Caco-2 (cell line): ENCODE measurements at regions not wholly inside any gene's neighbourhood (a gene's known extent, or its start where the extent isn't known, plus 50 kb on each side); places are given as distances from the start of the nearest gene placed in this dataset.

ENCODE experiments used
- BruUV-seq: library from RNA; stranded (reverse); fragments of 400-500 nt; replicated peaks from 2 replicates; lab custom pipeline; 2021; lab: Mats Ljungman, UMichigan
- CTCF ChIA-PET: fragments of 300-600 bp; sonication (Branson Sonifier 250); formaldehyde crosslinking; loops from one replicate; lab custom pipeline; 2022; ENCODE audit warnings: antibody characterized with exemption; lab: Charles Lee
- POLR2A ChIA-PET: fragments of 300-600 bp; sonication (Branson Sonifier 250); formaldehyde crosslinking; loops from one replicate; lab custom pipeline; 2022; ENCODE audit warnings: antibody characterized with exemption; lab: Charles Lee
- DNase-seq, 2 experiments: peaks; one replicate each; pipeline versions ENCODE4 v3.0.0 to v3.0.0-alpha.2; 2020 to 2022
- H3K27me3 ChIP-seq: replicated peaks from 2 replicates; pipeline ENCODE4 v1.6.0; 2011; ENCODE audit warnings: low read length; ENCODE audit not compliant: control insufficient read depth, insufficient read depth
- H3K36me3 ChIP-seq: 2 replicates; pipeline ENCODE4 v1.5.1; 2011; ENCODE audit warnings: low read length; ENCODE audit not compliant: control insufficient read depth, insufficient read depth
- H3K4me1 ChIP-seq: fragments of 250-450 bp; sonication (Bioruptor Pico); 2 replicates; pipeline ENCODE4 v1.5.1; 2020; ENCODE audit warnings: mild to moderate bottlenecking
- H3K4me3 ChIP-seq: 2 replicates; pipeline ENCODE4 v1.5.1; 2011; ENCODE audit warnings: low read depth, mild to moderate bottlenecking, control low read depth, low read length
- H3K9me3 ChIP-seq: fragments of 250-450 bp; sonication (Bioruptor Pico); 2 replicates; pipeline ENCODE4 v1.5.1; 2020; ENCODE audit warnings: mild to moderate bottlenecking, moderate library complexity
- H3K27ac Mint-ChIP-seq: one replicate; pipeline ENCODE4 v1.8.0; 2022; ENCODE audit warnings: mixed read lengths; ENCODE audit not compliant: unreplicated experiment
- H3K27me3 Mint-ChIP-seq: one replicate; pipeline ENCODE4 v1.8.0; 2022; ENCODE audit warnings: mixed read lengths; ENCODE audit not compliant: insufficient read depth, unreplicated experiment
- H3K36me3 Mint-ChIP-seq: one replicate; pipeline ENCODE4 v1.8.0; 2022; ENCODE audit warnings: mild to moderate bottlenecking, mixed read lengths; ENCODE audit not compliant: insufficient read depth, unreplicated experiment
- H3K4me1 Mint-ChIP-seq: one replicate; pipeline ENCODE4 v1.8.0; 2022; ENCODE audit warnings: low read depth, mixed read lengths; ENCODE audit not compliant: unreplicated experiment
- H3K4me3 Mint-ChIP-seq: one replicate; pipeline ENCODE4 v1.8.0; 2022; ENCODE audit warnings: mild to moderate bottlenecking, moderate library complexity, mixed read lengths; ENCODE audit not compliant: unreplicated experiment
- H3K9me3 Mint-ChIP-seq: one replicate; pipeline ENCODE4 v1.8.0; 2022; ENCODE audit warnings: mixed read lengths; ENCODE audit not compliant: unreplicated experiment
- CTCF ChIP-seq, 2 experiments: fragments of 200-600 bp in 1 of 2; IDR thresholded peaks; 1 replicate in 1 of 2; 2 replicates in 1 of 2; pipeline versions ENCODE4 v1.5.1 to v1.8.0; 2011 to 2022; ENCODE audit warnings: antibody characterized with exemption in 1 of 2, control low read depth in 1 of 2, inconsistent platforms in 1 of 2, low read depth in 1 of 2, low read length in 1 of 2, mild to moderate bottlenecking in 1 of 2, moderate library complexity in 1 of 2; ENCODE audit not compliant: insufficient read depth in 1 of 2, severe bottlenecking in 1 of 2, unreplicated experiment in 1 of 2
- intact Hi-C: fragments of 100-400 bp; cut with micrococcal nuclease; formaldehyde crosslinking; loops from one replicate; pipeline ENCODE4 v1.10.0; 2022; ENCODE audit not compliant: unreplicated experiment

GRCh38 chr16:6929868-6930267 is 402.8 kb upstream of the RBFOX1 start:
- no peak for TF ChIP-seq CTCF (IDR thresholded peaks at IDR 0.05; ENCODE audit: insufficient read depth in 1 of 2, low read depth in 1 of 2, low read length in 1 of 2, severe bottlenecking in 1 of 2, unreplicated experiment in 1 of 2)
- no peak for DNase-seq
- H3K9me3 ChIP-seq: no peaks in the 10 kb centered on the region
- Mint-ChIP-seq H3K9me3 (peaks cover 9% of the 10 kb centered on the region), H3K4me3 (no peak overlapping the region), H3K36me3 (no peaks in the 10 kb centered on the region), H3K4me1 (no peaks in the 10 kb centered on the region), H3K27ac (no peak overlapping the region), H3K27me3 (no peaks in the 10 kb centered on the region)
- intact Hi-C loops: no loop called here
- no peak overlapping the region for H3K4me3 ChIP-seq
- no peaks in the 10 kb centered on the region for H3K27me3 ChIP-seq
- ChIA-PET POLR2A (no interaction called here), CTCF (no interaction called here)
- H3K36me3 ChIP-seq: no peaks in the 10 kb centered on the region
- BruUV-seq: no TSS peak
- no peaks in the 10 kb centered on the region for H3K4me1 ChIP-seq

GRCh38 chr16:6926762-6927161 is 405.9 kb upstream of the RBFOX1 start:
- no peak overlapping the region for H3K4me3 ChIP-seq

GRCh38 chr16:6926341-6926740 is 406.3 kb upstream of the RBFOX1 start:
- Histone ChIP-seq H3K9me3 (no peaks in the 10 kb centered on the region), H3K27me3 (no peaks in the 10 kb centered on the region), H3K36me3 (no peaks in the 10 kb centered on the region), H3K4me3 (no peak overlapping the region), H3K4me1 (no peaks in the 10 kb centered on the region)
- no peak for TF ChIP-seq CTCF (IDR thresholded peaks at IDR 0.05; ENCODE audit: insufficient read depth in 1 of 2, low read depth in 1 of 2, low read length in 1 of 2, severe bottlenecking in 1 of 2, unreplicated experiment in 1 of 2)
- ChIA-PET POLR2A (no interaction called here), CTCF (no interaction called here)
- Mint-ChIP-seq H3K4me1 (no peaks in the 10 kb centered on the region), H3K4me3 (no peak overlapping the region), H3K27ac (no peak overlapping the region), H3K27me3 (peaks cover 4% of the 10 kb centered on the region), H3K9me3 (peaks cover 15% of the 10 kb centered on the region), H3K36me3 (no peaks in the 10 kb centered on the region)
- intact Hi-C loops: no loop called here
- BruUV-seq: no TSS peak
- DNase-seq: no peak

More at GRCh38 chr16:6926762-6927161, 405.9 kb upstream of the RBFOX1 start:
- Mint-ChIP-seq H3K4me1 (no peaks in the 10 kb centered on the region), H3K4me3 (no peak overlapping the region), H3K9me3 (peaks cover 18% of the 10 kb centered on the region), H3K27ac (no peak overlapping the region), H3K36me3 (no peaks in the 10 kb centered on the region), H3K27me3 (peaks cover 4% of the 10 kb centered on the region)
- peak; percentile 19 to 37 for DNase-seq
- TF ChIP-seq CTCF (IDR thresholded peaks at IDR 0.05; ENCODE audit: insufficient read depth in 1 of 2, low read depth in 1 of 2, low read length in 1 of 2, severe bottlenecking in 1 of 2, unreplicated experiment in 1 of 2): no peak
- intact Hi-C loops: no loop called here
- ChIA-PET CTCF (no interaction called here), POLR2A (no interaction called here)
- no TSS peak for BruUV-seq
- Histone ChIP-seq H3K4me1 (no peaks in the 10 kb centered on the region), H3K36me3 (no peaks in the 10 kb centered on the region), H3K9me3 (no peaks in the 10 kb centered on the region), H3K27me3 (no peaks in the 10 kb centered on the region)
